OCI-M2 (cell line): ENCODE measurements at regions not wholly inside any gene's neighbourhood (a gene's known extent, or its start where the extent isn't known, plus 50 kb on each side); places are given as distances from the start of the nearest gene placed in this dataset.

Experiments
- DNase-seq: peaks from one replicate; lab custom pipeline; 2025; ENCODE audit not compliant: unreplicated experiment; lab: John Stamatoyannopoulos, UW

- DNase-seq = no peak
These were observed 195.3 kb downstream of the ARL4A start for GRCh38 chr7:12882710-12883109.

- no peak for DNase-seq
These were observed 196.6 kb downstream of the ARL4A start for GRCh38 chr7:12884033-12884432.

- no peak for DNase-seq
These were observed 197.5 kb downstream of the ARL4A start for GRCh38 chr7:12884856-12885440.

GRCh38 chr7:12888717-12889116, 201.3 kb downstream of the ARL4A start:
- DNase-seq = no peak

GRCh38 chr7:12889391-12889790, 202.0 kb downstream of the ARL4A start:
- DNase-seq = no peak

GRCh38 chr7:12890586-12890985, 203.2 kb downstream of the ARL4A start:
- DNase-seq = no peak

DNA sequence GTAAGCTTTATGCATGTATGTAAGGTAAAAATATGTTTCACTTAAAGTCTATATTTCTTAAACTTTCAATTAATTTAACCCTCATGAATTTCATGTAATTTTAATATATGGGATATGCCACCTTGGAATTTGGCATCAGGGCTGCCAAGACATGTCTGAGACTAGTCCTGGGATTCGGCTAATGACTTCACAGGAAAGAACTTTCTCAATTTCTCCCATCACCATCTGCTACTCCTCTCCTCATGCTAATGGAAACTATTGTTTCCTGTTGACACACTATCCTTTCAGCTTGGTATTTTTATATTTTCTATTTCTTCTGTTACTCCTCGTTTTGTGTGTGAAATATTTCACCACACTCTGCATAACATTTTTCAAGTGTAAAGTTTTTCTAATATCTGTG, 205.9 kb downstream of the ARL4A start:
- no peak for DNase-seq

DNA sequence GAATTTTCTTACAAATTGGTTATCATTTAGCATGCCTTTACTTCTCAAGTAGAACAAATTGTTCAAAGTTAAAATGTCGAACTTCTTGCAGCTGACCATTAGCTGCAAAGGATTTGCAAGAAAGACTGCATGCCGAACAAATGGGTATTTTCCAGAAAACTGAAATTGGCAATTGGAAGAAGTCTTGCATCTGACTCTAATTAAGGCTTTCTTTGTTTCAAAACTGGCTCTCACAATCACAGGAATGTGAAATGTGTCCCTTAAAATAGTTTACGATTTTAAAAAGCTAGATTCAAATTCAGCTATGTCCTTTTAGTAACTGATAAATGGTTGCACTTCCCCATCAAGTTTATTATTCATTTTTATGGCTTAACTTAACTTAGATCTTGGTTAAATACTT, 207.9 kb downstream of the ARL4A start:
- DNase-seq = no peak

DNA sequence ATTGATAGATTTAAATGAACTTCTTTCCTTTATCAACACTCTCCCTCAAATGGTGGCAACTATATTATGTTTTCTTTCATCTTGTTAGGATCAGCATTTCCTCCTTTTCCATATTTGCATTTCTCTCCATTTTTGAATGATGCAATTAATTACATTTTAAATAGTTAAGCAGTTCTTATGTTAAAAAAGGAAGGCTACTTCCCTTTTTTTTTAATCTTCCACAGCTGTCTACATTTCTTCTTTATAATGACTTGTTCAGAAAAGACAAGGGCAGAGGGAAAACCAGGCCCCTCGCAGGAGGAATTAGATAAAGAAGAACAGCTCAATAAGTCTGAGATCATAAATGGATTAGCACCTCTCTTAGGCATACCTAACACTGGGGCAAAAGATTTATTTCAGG, 208.9 kb downstream of the ARL4A start:
- DNase-seq = no peak

- no peak for DNase-seq
These were observed 210.6 kb downstream of the ARL4A start for GRCh38 chr7:12898004-12898403.

GRCh38 chr7:12898620-12899019, 211.2 kb downstream of the ARL4A start:
- no peak for DNase-seq

- no peak for DNase-seq
These were observed 218.2 kb downstream of the ARL4A start for GRCh38 chr7:12905671-12906070.

GRCh38 chr7:12907774-12908173, 220.3 kb downstream of the ARL4A start:
- DNase-seq = no peak

DNA sequence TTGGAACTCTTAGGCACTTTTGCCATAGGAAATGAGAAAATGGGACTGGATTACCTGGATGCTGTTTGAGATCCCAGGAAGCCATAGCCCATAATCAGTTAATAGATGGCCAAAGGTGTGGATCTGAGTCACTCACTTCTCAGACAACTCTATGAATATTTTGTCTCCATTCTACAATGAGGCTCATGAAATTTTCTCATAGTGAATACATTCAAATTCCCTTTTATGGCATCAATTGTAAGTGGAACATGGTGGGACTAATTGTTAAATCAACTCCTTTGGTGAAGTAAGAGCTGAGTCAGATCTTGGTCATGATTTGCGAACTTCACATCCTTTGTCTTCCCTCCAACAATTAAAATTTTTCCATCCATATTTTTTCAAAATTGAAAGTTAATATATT, 222.1 kb downstream of the ARL4A start:
- no peak for DNase-seq

- DNase-seq = no peak
These were observed 223.6 kb downstream of the ARL4A start for GRCh38 chr7:12911053-12911452.

DNA sequence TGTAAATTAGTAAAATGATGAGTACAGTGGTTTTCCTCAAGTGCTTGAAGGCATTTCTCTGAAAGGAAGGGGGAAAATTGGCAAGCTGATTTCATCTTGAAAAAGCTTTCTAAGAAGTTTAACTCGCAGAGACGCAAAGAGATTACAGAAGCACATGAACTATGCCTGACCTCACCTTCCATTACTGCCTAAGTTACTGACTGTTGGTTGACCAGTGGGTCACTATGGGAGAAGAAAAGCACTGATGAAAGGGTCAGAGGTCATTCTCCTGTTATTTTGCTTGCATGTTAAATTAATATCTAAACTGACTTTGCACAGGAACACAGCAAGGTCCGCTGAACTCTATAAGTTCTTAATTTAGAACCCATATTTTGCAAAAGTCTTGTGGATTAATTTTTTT, 225.6 kb downstream of the ARL4A start:
- no peak for DNase-seq

DNA sequence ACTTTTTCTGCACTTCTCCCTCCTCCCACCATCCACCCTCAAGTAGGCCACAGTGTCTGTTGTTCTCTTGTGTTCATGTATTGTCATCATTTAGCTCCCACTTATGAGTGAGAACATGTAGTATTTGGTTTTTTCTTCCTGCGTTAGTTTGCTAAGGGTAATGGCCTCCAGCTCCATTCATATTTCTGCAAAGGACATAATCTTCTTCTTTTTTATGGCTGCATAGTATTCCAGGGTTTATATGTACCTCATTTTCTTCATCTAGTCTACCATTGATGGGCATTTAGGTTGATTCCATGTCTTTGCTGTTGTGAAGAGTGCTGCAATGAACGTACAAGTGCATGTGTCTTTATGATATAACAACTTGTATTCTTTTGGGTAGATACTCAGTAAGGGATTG, 230.4 kb downstream of the ARL4A start:
- DNase-seq = no peak

DNA sequence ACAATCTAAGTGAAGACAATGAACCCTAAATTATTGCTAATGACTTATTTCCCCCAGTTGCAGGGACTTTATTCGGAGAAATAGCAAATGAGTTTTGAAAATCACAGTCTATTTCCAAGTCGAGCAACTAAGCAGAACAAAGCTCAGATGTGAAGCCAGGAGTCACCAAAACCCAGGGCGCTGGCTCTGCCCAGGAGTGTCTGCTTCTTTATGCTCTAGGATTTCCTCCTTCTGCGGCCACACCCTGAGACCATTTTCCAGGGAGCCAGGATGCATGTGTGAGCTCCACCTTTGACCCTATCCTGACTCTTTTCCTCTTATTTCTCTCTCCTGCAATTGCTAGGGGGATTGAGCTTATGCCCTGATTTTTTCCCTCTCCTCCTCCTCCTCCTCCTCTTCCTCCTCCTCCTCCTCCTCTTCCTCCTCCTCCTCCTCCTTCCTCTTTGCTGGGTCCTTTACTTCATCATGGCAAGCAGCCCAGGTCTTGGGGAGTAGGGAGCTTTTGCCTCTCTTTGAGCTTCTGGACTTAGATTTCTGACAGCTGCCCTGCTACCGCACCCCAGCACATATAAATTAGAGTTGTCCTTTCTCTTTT, 234.4 kb downstream of the ARL4A start:
- no peak for DNase-seq

DNA sequence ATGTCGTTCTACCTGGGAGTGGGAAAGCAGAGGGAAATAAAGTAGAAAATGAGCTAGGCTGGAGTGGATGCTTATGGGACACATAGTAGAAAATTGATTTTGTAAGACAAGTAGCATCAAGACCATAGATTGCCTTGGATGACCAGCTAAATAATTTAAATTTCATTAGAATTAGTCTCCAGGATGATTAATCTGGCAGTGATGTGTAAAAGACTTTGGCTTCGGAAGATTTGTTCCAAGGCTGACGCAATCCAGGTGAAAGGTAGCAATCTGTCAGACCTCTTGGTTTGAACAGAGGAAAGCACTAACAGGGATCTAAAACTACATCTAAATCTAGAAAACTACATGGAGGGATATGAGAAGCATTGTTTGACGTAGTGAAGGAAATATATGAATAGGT, 236.5 kb downstream of the ARL4A start:
- no peak for DNase-seq

DNA sequence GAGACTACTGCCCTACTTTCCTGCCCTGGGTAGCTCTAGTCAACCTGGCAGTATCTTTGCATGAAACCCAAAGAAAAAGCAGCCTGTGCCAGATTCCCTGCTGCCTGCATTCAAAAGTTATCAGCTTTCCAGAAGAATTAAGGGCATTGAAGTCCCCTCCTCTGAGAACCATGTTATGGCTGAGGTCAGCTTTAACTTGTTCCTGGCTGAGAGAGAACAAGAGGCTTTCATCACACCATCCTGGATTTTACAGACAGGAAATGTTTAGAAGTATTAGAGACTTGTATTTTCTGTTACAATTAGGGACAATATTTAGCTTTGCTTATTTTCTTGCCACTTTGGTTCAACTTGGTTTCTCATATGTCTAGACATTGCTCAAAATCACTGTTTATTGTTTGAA, 238.8 kb downstream of the ARL4A start:
- no peak for DNase-seq

DNA sequence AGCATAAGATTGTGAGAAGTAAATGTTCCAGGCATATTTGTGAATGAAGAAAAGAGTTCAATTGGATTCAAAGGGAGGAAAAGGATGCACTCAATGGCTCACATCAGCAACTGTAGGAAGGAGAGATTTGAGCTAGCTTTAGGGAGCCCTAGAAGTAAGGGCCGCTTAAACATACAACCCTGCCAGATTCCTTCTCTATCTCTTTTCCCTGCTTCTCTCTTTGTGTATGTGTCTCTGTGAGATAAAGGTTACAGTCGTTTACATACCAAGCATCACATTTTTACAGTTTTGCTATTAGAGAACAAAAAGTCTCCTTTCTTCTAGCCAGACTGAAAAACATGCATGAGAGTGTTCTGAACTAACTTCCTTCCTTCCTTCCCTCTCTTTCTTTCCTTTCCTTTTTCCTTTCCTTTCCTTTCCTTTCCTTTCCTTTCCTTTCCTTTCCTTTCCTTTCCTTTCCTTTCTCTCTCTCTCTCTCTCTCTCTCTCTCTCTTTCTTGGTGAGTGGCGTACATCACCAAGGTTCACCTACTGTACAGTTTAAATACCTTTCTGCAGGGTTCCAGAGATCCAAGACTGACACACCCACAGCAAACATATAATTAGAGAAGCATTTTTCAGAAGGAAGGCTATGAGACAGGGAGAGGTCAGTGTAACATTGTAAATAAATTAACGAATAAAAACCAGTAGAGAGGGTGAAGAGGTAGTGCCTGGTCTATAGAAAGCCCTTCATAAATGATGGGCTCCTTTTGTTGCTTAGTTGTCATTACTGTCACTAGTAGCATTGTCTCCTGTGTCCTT, 240.4 kb downstream of the ARL4A start:
- DNase-seq = no peak

GRCh38 chr7:12929476-12930140, 242.2 kb downstream of the ARL4A start:
- no peak for DNase-seq
